ENCODE measurements at regions not wholly inside any gene's neighbourhood (a gene's known extent, or its start where the extent isn't known, plus 50 kb on each side); places are given as distances from the start of the nearest gene placed in this dataset.
"Not testable (repeated sequence)": the region's sequence is repeated elsewhere in the genome, so short reads cannot be mapped to it uniquely, and the experiment has no call there.

DNA sequence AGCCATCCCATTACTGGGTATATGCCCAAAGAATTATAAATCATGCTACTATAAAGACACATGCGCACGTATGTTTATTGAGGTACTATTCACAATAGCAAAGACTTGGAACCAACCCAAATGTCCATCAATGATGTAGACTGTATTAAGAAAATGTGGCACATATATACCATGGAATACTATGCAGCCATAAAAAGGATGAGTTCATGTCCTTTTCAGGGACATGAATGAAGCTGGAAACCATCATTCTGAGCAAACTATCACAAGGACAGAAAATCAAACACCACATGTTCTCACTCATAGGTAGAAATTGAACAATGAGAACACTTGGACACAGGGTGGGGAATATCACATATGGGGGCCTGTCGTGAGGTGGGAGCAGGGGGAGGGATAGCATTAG, 103.5 kb upstream of the ADRA1B start:
- TF ChIP-seq, protein P1, sequence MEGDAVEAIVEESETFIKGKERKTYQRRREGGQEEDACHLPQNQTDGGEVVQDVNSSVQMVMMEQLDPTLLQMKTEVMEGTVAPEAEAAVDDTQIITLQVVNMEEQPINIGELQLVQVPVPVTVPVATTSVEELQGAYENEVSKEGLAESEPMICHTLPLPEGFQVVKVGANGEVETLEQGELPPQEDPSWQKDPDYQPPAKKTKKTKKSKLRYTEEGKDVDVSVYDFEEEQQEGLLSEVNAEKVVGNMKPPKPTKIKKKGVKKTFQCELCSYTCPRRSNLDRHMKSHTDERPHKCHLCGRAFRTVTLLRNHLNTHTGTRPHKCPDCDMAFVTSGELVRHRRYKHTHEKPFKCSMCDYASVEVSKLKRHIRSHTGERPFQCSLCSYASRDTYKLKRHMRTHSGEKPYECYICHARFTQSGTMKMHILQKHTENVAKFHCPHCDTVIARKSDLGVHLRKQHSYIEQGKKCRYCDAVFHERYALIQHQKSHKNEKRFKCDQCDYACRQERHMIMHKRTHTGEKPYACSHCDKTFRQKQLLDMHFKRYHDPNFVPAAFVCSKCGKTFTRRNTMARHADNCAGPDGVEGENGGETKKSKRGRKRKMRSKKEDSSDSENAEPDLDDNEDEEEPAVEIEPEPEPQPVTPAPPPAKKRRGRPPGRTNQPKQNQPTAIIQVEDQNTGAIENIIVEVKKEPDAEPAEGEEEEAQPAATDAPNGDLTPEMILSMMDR (IDR thresholded peaks at IDR 0.05; ENCODE audit: low read depth, low read length, missing input control) = not testable (repeated sequence)
- not testable (repeated sequence) for TF ChIP-seq SP1 (IDR thresholded peaks at IDR 0.05); RAD21 (IDR thresholded peaks at IDR 0.05); MAX (IDR thresholded peaks at IDR 0.05); JUND (IDR thresholded peaks at IDR 0.05); ATF3 (IDR thresholded peaks at IDR 0.05); YY1 (IDR thresholded peaks at IDR 0.05); GABPA (IDR thresholded peaks at IDR 0.05 in 1 of 2, conservative IDR thresholded peaks at IDR 0.05 in 1 of 2); TAF1 (conservative IDR thresholded peaks at IDR 0.05); HNF4A (conservative IDR thresholded peaks at IDR 0.05)
- TF ChIP-seq, protein P2, sequence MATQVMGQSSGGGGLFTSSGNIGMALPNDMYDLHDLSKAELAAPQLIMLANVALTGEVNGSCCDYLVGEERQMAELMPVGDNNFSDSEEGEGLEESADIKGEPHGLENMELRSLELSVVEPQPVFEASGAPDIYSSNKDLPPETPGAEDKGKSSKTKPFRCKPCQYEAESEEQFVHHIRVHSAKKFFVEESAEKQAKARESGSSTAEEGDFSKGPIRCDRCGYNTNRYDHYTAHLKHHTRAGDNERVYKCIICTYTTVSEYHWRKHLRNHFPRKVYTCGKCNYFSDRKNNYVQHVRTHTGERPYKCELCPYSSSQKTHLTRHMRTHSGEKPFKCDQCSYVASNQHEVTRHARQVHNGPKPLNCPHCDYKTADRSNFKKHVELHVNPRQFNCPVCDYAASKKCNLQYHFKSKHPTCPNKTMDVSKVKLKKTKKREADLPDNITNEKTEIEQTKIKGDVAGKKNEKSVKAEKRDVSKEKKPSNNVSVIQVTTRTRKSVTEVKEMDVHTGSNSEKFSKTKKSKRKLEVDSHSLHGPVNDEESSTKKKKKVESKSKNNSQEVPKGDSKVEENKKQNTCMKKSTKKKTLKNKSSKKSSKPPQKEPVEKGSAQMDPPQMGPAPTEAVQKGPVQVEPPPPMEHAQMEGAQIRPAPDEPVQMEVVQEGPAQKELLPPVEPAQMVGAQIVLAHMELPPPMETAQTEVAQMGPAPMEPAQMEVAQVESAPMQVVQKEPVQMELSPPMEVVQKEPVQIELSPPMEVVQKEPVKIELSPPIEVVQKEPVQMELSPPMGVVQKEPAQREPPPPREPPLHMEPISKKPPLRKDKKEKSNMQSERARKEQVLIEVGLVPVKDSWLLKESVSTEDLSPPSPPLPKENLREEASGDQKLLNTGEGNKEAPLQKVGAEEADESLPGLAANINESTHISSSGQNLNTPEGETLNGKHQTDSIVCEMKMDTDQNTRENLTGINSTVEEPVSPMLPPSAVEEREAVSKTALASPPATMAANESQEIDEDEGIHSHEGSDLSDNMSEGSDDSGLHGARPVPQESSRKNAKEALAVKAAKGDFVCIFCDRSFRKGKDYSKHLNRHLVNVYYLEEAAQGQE (IDR thresholded peaks at IDR 0.05) = not testable (repeated sequence)
